ENCODE measurements at regions not wholly inside any gene's neighbourhood (a gene's known extent, or its start where the extent isn't known, plus 50 kb on each side); places are given as distances from the start of the nearest gene placed in this dataset.
"Not testable (repeated sequence)": the region's sequence is repeated elsewhere in the genome, so short reads cannot be mapped to it uniquely, and the experiment has no call there.

DNA sequence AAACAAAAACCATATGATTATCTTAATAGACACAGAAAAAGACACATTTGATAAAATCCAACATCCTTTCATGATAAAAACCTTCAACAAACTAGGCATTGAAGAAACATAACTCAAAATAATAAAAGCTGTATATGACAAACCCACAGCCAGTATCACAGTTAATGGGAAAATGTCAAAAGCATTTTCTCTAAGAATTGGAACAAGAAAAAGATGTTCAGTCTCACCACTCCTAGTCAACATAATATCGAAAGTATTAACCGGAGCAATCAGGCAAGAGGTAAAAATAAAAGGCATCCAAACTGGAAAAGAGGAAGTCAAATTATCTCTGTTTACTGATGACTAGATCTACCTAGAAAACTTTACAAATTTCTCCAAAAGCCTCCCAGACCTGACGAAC is 684.2 kb upstream of the SPRY2 start:
- DNase-seq (ENCODE audit: low read depth) = no peak

DNA sequence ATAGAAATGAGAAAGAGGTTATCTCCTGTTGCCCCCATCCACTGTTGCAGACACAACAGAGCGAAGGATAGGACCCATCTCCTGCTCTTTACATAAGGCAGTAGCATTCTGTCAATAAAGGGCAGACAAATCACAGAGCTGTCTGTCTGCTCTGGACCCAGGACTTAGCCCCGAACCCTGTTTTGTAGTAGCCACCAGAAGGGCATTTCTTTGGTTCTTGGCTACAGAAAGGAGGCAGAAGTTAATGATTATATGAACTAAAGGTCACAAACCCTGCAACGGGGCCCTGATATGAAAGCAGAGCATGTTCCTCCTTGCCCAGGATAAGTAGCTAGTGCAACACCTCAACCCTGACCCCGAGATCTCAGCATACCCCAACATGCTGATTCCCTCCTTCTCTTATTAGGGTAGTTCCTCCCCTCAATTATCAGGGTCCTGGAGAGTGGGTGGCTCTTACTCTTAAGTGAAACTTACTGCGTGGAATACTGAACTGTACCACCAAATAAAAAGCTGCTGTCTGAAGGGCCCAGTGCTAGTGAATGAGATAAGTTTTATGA is 680.4 kb upstream of the SPRY2 start:
- no peak for DNase-seq (ENCODE audit: low read depth)

DNA sequence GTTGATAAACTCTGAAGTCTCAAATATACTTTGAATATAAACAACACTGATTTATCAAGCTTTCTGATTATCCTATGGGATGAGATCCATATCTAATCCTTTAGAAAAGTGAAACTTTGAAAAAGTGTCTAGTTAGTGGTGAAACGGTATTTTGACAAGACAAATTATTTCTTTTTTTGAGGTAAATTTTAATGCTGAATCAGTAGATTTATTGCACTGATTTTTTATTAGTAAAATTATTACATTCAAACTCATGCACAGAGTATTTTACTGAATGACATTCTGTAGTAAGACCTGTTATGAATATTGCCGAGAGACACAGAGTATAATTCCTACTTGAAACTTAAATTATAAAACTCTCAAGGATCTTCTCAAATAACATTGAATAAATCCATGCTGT is 679.1 kb upstream of the SPRY2 start:
- DNase-seq (ENCODE audit: low read depth) = no peak

DNA sequence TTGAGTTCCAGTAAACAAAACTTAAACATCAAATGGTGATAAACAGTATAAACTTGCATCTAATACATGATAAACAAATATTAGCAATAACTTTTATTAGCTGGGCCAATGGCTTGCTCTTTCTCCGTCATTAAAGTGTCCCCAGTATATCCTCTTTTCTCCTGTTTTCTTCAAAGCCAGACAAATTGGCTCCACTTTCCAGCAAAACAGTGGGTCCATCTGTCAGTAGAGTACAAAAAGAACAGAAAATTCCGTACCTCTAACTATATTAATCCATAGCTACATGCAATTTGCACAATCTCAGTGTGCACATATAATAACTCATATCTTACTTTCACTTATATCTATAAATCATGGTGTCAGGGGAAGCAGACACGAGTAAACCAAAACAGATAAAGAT is 678.0 kb upstream of the SPRY2 start:
- no peak for DNase-seq (ENCODE audit: low read depth)

DNA sequence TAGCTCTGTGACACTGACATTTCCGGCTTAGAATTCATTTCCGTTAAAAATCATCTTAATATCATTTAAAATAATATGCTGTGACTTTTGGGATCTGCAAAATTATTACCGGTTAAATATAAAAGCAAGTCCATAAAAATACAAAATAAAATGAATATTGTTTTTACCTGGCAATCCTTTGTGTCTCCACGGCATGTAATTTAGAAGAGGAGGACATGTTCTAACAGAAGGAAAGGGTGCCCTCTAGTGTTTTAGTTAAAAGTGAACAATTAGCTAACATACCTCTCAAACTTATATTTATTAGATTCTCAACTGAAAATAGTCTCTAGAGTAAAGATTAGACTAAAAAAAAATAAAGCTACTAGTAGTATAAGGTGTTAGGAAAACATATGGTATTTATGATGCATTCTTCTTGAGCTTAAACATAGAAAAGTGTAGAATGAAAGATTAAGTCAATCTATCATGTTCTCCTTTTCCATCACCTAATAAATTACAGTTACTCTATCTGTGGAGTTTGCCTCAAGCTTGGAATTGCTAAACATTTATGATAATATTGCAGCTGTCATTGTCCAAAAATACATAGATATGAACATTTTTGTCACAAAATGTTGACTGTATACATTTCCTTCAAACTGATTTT is 676.7 kb upstream of the SPRY2 start:
- DNase-seq (ENCODE audit: low read depth) = peak; percentile 53

DNA sequence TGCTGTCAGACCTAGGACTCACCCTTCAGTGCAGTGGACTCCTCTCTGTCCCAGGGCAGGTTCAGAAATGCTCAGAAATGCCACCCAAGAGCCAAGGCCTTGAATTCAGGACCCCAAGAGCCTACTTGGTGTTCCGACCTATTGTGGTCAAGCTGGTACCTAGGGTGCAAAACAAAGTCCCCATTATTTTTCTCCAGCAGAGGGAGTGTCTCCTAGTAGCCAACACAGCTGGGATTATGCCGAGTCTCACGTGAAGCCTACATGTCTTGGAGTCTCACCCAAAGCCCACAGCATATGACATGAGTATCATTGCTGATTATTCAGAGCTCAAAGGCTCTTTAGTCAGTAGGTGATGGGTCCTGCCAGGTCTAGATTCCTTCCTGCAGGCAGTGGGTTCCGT is 671.1 kb upstream of the SPRY2 start:
- no peak for DNase-seq (ENCODE audit: low read depth)

DNA sequence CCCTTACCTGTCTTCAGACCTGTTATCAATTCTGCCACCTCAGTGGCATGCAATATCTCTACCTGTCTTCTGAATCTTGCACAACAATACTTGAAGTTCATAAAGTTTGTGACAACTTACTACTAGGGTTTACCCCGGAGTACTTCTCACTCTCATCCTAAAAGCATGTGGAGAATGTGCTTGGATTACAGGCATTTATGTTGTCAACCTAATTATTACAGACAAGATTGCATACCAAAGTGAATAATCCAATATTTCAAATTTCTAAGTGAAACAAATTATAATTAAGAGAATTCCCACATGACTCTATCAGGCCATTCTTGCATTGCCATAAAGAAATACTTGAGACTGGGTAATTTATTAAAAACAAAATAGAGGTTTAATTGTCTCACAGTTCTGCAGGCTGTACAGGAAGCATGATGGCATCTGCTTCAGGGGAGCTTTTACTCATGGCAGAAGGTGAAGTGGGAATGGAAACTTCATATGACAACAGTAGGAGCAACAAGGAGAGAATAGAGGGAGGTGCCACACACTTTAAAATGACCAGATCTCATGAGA is 661.0 kb upstream of the SPRY2 start:
- peak; percentile 26 for DNase-seq (ENCODE audit: low read depth)

DNA sequence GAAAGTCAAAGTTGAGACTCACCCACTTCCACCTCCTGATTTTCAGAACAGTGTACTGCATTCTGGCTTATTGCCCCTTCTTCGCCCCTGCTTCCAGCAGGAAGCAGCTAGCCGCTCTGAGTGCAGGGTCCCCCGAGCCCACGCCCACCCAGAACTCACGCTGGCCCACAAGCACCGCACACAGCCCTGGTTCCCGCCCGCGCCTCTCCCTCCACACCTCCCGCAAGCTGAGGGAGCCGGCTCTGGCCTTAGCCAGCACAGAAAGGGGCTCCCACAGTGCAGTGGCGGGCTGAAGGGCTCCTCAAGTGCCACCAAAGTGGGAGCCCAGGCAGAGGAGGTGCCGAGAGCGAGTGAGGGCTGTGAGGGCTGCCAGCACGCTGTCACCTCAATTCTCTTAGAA is 657.7 kb upstream of the SPRY2 start:
- DNase-seq (ENCODE audit: low read depth) = not testable (repeated sequence)

DNA sequence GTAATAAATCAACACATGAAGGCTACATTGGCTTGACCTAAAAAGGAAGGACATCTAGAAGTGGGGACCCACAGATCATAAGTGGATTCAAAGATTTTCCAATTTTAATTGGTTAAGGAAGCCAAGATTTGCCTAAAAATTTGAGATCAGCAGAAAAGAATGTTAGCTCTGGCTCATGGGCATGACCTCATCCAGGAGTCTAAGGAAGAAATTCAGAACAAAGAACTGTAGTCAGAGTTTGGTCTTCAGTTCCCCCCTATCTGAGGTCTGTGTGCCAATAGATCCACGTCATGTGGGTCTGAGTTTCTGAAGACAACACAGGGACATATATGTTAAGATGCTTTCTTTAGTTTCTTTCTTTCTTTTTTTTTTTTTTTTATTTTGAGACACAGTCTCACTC is 648.8 kb upstream of the SPRY2 start:
- DNase-seq (ENCODE audit: low read depth) = peak; percentile 10

DNA sequence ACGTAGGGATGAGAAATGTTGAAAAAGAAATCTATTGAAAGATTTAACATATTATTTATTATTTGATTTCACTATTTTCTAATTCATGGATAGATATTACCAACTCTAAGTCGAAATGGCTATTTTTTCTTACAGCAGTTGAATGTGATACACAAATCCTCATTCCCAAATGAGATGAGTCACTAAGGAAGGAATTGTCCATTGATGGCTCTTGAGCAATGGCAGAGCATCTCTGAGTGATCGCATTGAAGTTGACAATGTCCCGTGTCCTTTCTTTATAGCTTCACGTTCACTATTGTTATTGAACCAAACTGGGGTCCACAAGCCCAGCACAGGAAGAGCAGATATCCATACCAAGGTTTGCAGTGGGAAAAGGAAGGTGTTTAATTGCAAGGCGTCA is 648.3 kb upstream of the SPRY2 start:
- peak; percentile 6 for DNase-seq (ENCODE audit: low read depth)

DNA sequence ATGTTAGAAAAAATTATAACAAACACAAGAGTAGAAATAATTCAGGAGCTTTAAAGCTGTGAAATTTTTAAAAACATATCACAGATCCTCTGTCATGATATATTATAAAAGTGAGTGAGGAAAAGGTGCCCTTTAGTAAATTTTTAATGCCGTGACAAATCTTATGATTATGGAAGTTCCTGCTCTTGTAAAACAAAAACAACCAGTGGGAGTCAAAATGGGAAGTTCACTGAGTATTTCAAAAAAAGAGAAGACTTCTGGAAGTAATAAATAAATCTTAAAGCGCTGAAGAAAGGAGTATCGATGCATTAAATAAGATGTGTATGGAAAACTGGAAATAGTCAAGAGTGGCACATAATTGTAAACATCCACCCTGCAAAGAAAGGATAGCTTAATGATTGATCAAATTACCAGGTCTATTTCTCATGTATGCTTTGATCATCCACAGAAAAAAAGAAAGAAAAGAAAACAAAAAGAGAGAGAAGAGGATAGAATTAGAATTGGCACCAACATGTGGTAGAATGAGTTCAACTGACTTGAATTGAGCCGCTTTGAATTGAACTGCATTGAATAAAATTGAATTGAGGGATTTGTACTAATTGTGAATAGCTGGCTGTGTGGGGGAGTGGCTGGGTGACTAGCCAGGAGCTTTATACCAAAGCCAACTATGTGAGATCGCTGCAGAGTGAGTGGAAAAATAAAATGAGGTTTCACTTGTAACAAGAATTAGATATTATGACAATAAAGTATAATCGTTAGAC is 647.6 kb upstream of the SPRY2 start:
- DNase-seq (ENCODE audit: low read depth) = no peak

DNA sequence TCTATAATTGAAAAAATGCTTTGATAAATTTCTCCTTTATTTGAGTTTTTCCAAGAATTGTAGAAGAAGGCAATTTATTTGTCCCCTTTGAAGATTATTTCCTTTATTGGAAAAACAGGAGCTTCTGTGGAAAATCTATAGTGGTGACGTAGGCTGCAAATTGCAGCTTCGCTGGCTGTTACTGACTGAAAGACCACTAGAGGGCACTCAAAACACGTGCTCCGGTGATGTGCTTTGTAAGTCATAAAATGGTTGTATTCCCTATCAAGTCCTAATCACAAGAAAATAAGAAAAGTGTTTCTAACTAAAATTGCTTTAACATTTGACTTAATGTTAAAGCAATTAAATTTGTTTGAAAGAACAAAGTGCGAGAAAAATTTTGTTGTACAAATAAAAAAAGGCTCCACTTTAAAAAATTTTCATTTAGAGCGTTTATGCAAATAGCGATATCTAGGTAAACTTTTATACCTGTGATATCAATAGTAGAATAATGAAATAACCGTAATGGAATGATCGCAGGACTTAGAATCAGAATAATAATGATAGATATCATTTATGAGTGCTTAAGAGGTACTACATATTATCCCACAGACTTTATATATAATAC is 638.2 kb upstream of the SPRY2 start:
- peak; percentile 74 for DNase-seq (ENCODE audit: low read depth)

DNA sequence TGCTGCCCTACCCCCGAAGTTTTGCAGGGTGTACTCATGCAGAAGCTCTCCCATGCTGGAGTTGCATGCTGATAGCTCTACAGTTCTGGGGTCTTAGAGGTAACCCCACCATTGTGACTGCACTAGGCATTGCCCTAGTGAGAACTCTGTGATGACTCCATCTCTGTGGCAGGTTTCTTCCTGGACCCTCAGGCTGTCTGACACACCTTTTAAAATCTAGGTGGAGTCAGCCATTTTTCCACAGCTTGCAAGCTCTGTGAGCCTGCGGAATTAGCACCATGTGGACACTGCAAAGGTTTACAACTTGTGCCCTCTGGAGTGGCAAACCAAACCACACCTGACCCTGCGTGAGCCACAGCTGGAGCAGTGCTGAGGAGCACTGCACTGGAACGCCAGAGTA is 636.2 kb upstream of the SPRY2 start:
- DNase-seq (ENCODE audit: low read depth) = no peak

DNA sequence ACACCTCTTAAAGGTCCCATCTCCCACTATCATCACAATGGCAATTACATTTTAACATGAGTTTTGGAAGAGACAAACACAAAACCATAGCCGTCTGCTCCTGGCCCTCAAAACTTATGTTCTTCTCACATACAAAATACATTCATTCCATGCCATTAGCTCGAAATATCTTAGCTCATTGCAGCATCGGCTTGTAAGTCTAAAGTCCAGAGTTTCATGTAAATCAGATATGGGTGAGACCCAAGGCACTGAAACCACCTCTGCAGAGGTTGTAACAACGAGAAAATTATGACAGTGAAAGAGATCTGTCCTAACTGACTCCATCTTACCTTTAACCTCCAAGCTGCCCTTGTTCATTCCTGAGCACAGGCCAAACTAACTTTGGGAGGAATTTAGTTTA is 635.0 kb upstream of the SPRY2 start:
- DNase-seq (ENCODE audit: low read depth) = no peak

DNA sequence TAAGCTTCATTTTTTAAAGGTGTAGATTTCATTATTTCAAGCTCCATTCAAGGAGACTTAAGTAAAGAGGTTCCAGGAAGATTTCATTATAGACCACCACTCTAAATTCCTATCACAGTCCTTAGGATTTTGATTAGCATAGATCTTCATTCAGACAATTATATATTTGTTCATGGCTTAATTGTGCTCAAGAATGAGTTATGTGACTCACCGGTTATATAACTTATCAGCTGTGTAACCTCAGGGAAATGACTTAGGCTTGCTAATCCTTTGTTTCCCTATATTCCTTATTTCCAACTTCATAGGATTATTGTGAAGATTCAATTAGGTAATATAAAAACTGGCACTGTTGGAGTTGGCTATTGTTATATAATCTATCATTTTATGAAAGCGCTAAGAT is 632.8 kb upstream of the SPRY2 start:
- DNase-seq (ENCODE audit: low read depth) = no peak

DNA sequence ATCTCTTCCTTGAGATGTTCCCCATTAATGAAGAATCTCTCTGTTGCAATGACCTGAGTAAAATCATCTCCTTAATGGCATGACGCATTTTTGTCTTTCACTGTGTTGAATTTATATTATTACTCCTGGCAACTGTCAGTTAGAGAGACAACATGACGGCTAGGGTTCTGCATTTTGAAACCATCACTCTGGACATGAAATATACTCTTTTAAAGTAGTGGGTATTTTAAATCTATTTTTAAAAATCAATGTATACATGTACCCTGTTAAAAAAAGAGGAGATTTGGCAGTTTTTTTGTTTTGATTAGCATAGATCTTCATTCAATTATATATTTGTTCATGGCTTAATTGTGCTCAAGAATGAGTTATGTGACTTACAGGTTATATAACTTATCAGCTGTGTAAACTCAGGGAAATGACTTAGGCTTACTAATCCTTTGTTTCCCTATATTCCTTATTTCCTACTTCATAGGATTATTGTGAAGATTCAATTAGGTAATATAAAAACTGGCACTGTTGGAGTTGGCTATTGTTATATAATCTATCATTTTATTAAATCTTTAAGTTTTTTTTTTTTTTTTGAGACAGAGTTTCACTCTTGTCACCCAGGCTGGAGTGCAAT is 632.0 kb upstream of the SPRY2 start:
- DNase-seq (ENCODE audit: low read depth) = no peak

DNA sequence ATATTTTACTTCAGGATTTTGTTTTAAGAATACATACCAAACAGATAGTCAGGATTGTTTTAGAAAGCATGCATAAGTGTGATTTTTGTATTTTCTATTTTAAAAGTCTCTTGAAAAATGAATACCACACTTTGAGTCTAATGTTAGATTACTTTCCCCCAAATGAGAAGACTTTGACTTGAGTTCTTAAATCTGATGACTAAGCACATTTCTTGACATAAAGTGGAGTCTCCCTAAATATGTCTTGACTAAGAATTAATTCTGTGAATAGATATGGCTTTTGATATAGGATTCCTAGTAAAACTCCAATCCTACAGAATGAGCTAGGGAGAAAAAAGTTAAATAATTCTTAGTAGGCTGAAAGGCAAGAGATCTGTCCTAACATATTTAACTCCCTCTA is 624.2 kb upstream of the SPRY2 start:
- no peak for DNase-seq (ENCODE audit: low read depth)

DNA sequence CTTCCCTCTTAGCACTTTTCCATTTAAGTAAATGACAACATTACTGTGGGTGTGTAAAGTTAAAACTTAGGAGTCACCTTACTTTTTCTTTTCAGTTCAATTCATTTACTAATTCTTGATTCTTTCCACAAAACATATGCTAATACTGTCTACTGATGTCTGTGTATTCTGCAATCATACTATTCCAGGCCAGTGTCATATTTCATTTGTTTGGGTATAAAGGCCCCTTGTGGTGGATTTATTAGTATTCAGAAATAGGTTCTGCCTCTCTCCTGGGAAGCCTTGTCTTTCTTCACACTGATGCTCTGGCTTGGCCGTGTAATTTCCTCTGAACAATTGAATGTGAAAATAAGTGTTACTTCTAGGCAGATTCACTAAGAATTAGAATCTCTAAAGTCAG is 621.9 kb upstream of the SPRY2 start:
- peak; percentile 28 for DNase-seq (ENCODE audit: low read depth)

DNA sequence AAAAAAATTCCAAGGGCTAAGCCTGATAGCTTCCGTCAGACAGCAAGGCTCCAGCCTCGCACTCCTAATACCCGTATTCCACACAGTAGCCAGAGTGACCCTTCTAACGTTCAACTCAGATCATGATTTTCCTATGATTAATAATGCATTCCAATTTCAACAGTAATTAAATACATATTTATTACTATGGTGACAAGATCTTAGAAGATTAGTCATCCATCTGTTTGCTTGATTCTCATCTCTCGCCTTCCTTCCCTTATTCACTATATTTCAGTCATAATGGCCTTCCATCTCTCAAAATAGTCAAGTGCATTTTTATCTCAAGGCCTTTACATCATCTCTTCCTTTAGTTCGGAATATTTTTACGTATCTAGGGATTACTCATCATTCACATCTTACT is 621.2 kb upstream of the SPRY2 start:
- no peak for DNase-seq (ENCODE audit: low read depth)

DNA sequence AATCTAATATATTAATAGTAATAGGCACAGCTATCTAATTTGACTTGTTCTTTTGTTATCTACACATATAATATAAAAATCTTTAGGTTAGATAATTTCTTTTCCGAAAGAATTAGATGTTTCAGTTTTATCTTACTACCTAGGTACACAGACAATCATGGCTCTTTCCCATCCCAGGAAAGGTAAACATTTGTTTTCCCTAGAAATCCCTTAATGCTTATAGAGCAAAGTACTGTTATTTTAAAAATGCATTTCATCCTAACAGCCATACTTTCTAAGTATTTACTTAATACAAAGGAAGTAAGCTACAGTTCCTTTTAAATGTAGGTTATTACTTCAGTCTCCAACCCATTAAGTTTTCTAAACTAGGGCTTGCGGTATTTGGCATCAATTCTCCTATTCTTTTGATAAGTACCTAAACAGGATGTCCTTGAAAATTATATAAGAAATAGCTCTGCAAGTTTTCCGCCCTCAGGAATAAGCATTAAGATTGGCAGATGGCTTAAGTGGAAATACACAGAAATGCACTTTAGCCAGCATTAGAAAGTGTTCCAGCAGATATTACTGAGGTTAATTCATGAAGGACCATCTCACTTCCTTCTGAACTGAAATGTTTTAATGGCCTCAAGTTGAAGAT is 616.2 kb upstream of the SPRY2 start:
- DNase-seq (ENCODE audit: low read depth) = no peak

DNA sequence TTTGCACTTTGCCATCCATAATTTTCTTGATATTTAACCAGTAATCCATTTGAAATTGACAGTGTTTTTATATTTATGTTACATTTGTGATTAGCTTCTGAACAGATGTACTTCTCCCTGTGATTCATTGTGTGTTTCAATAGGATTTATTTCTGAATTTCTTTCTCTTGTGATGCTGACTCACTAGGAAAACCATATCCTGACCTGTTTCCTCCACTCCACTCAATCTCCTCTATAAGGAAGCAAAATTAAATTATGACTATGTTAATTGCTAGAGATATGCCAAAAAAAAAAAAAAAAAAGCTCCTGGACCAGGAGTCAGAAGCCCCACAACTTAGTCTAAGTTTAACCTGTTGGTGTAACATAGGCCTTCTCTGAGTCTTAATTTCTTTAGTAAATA is 614.6 kb upstream of the SPRY2 start:
- peak; percentile 43 for DNase-seq (ENCODE audit: low read depth)

DNA sequence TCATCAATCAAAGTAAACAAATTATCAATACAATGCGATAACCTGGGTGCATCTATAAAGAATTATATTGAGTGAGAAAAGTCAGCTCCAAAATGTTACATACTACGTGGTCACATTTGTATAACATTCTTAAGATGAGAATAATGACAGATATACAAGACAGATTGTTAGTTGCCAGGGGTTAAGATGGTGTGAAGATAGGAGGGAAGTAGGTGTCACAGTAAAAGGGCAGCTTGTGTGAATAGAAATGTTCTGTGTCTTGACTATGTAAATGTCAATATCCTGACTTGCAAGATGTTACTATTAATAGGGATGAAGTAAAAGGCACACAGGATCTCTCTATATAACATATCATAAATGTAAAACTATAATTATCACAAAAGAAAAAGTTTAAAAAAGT is 611.2 kb upstream of the SPRY2 start:
- no peak for DNase-seq (ENCODE audit: low read depth)

All from iris pigment epithelial cell (primary cell).